Left lung (tissue), 4 donors: ENCODE measurements at regions not wholly inside any gene's neighbourhood (a gene's known extent, or its start where the extent isn't known, plus 50 kb on each side); places are given as distances from the start of the nearest gene placed in this dataset.
A peak's percentile ranks its signal among the peaks of the same experiment; 100 is the strongest.

Experiments used
- ATAC-seq: fragments of 200-7000 bp; cut with Tn5 transposase; one replicate; pipeline ENCODE4 v1.9.1; 2020; ENCODE audit warnings: moderate library complexity
- DNase-seq, 4 donors: peaks; one replicate each; pipeline ENCODE4 v3.0.0-alpha.2; 2013 to 2020
- H3K27ac ChIP-seq, 2 donors: fragments of 200-600 bp; sonication (generic) in 1 of 2; one replicate each; pipeline versions ENCODE4 v1.5.0 to v1.8.0; 2020 to 2021
- H3K27me3 ChIP-seq, 2 donors: fragments of 200-600 bp; sonication (generic) in 1 of 2; one replicate each; pipeline versions ENCODE4 v1.5.0 to v1.8.0; 2020 to 2021
- H3K36me3 ChIP-seq, 2 donors: fragments of 200-600 bp; sonication (generic) in 1 of 2; one replicate each; pipeline versions ENCODE4 v1.5.0 to v1.8.0; 2020 to 2021
- H3K4me1 ChIP-seq, 2 donors: fragments of 200-600 bp; one replicate each; pipeline ENCODE4 v1.8.0; 2021
- H3K4me3 ChIP-seq, 2 donors: fragments of 200-600 bp; sonication (generic) in 1 of 2; one replicate each; pipeline versions ENCODE4 v1.5.0 to v1.8.0; 2020 to 2021; ENCODE audit warnings: mild to moderate bottlenecking in 1 of 2
- H3K9me3 ChIP-seq, 2 donors: fragments of 200-600 bp; sonication (generic) in 1 of 2; one replicate each; pipeline versions ENCODE4 v1.5.0 to v1.8.0; 2020 to 2021
- CTCF ChIP-seq, 2 donors: fragments of 200-600 bp; sonication (generic) in 1 of 2; IDR thresholded peaks; one replicate each; pipeline versions ENCODE4 v1.5.0 to v1.8.0; 2021; ENCODE audit warnings: antibody characterized with exemption in 2 of 2
- intact Hi-C, 2 donors: fragments of 100-400 bp; cut with DNase I; formaldehyde crosslinking; loops; one replicate each; pipeline versions ENCODE4 v1.11.2 to v1.14.2; 2022
- donor health status: DM: no; HTN: yes; CAD: no.
- donor health status: DM: no; HTN: no; CAD: no.

- peaks cover 0 to 8% of the 10 kb centered on the region in 2 donors for H3K27me3 ChIP-seq
- H3K27ac ChIP-seq = no peak overlapping the region
- DNase-seq (no peak), ATAC-seq (no peak)
- H3K4me1 ChIP-seq = peaks cover 8 to 57% of the 10 kb centered on the region in 2 donors
- TF ChIP-seq CTCF (IDR thresholded peaks at IDR 0.05) = no peak
- H3K4me3 ChIP-seq = no peak overlapping the region
- no peaks in the 10 kb centered on the region for H3K36me3 ChIP-seq
- H3K9me3 ChIP-seq = no peaks in the 10 kb centered on the region
- intact Hi-C loops = no loop called here
Observed at GRCh38 chr20:40781327-40782042, 92.4 kb upstream of the MAFB start.

- peak; percentile 39 for ATAC-seq
- DNase-seq = peak in 1 of 4 donors; percentile 68
- H3K4me1 ChIP-seq = peaks cover 8 to 52% of the 10 kb centered on the region in 2 donors
Observed at GRCh38 chr20:40782043-40782368, 93.0 kb upstream of the MAFB start.

GRCh38 chr20:40785346-40785745 is 96.3 kb upstream of the MAFB start:
- intact Hi-C loops = no loop called here
- Histone ChIP-seq H3K27me3 (peaks cover 0 to 21% of the 10 kb centered on the region in 2 donors), H3K4me3 (no peak overlapping the region), H3K4me1 (peaks cover 8 to 31% of the 10 kb centered on the region in 2 donors), H3K36me3 (no peaks in the 10 kb centered on the region), H3K9me3 (no peaks in the 10 kb centered on the region), H3K27ac (no peak overlapping the region)
- DNase-seq = no peak
- ATAC-seq = no peak
- TF ChIP-seq CTCF (IDR thresholded peaks at IDR 0.05) = no peak

More at GRCh38 chr20:40782043-40782368, 93.0 kb upstream of the MAFB start:
- no peak for TF ChIP-seq CTCF (IDR thresholded peaks at IDR 0.05)
- Histone ChIP-seq H3K36me3 (no peaks in the 10 kb centered on the region), H3K27ac (no peak overlapping the region), H3K9me3 (no peaks in the 10 kb centered on the region), H3K27me3 (peaks cover 0 to 13% of the 10 kb centered on the region in 2 donors), H3K4me3 (no peak overlapping the region)
- intact Hi-C loops = no loop called here

- ATAC-seq (no peak), DNase-seq (no peak)
- Histone ChIP-seq H3K4me3 (no peak overlapping the region), H3K27me3 (peaks cover 0 to 21% of the 10 kb centered on the region in 2 donors), H3K9me3 (no peaks in the 10 kb centered on the region), H3K36me3 (no peaks in the 10 kb centered on the region), H3K27ac (no peak overlapping the region), H3K4me1 (peaks cover 3 to 21% of the 10 kb centered on the region in 2 donors)
- intact Hi-C loops = no loop called here
- no peak for TF ChIP-seq CTCF (IDR thresholded peaks at IDR 0.05)
Observed at GRCh38 chr20:40786336-40786735, 97.3 kb upstream of the MAFB start.

- Histone ChIP-seq H3K27me3 (peaks cover 0 to 21% of the 10 kb centered on the region in 2 donors), H3K4me1 (peaks cover 0 to 7% of the 10 kb centered on the region in 2 donors), H3K9me3 (no peaks in the 10 kb centered on the region), H3K4me3 (no peak overlapping the region), H3K27ac (no peak overlapping the region), H3K36me3 (no peaks in the 10 kb centered on the region)
- TF ChIP-seq CTCF (IDR thresholded peaks at IDR 0.05) = no peak
- peak; percentile 51 for ATAC-seq
- intact Hi-C loops = no loop called here
- no peak for DNase-seq
Observed at GRCh38 chr20:40787941-40788340, 98.9 kb upstream of the MAFB start.
